NCI-H2029 treated with DMSO at 0.1 percent for 48 hours (cell line): ENCODE measurements at regions not wholly inside any gene's neighbourhood (a gene's known extent, or its start where the extent isn't known, plus 50 kb on each side); places are given as distances from the start of the nearest gene placed in this dataset.
"Not testable (repeated sequence)": the region's sequence is repeated elsewhere in the genome, so short reads cannot be mapped to it uniquely, and the experiment has no call there.

Source experiments
- DNase-seq: peaks from one replicate; lab custom pipeline; 2025; lab: John Stamatoyannopoulos, UW

DNA sequence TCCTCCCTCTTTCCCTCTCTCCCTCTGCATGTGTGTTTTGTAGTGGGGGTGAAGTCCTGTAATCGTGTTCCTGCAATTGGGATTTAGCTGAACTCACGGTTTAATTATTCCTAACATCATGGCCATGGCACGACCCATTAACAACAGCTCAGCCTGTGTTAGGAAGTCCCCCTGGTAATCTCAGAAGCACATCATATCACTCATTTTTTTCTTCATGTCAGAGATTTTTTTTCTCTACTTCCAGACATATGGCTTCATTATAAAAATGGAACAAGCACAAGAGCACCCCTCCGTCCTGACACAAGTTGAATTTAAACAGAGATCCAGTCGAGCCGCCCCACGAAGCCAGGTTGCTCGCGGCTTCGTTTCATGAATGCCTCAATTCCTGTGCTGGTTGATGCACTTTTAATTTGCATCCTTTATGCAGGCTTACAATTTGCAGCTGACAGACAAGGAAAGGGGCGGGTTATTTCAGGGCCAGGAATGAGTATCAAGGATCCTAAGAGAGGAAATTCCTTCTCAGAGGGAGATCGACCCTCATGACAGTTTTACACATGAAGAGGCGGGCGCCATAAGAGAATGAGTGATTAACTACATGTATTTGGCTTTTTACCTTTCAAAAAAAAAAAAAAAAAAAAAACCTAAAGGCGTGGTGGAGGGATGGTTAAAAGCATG, 192.9 kb downstream of the MAF start:
- DNase-seq: no peak

DNA sequence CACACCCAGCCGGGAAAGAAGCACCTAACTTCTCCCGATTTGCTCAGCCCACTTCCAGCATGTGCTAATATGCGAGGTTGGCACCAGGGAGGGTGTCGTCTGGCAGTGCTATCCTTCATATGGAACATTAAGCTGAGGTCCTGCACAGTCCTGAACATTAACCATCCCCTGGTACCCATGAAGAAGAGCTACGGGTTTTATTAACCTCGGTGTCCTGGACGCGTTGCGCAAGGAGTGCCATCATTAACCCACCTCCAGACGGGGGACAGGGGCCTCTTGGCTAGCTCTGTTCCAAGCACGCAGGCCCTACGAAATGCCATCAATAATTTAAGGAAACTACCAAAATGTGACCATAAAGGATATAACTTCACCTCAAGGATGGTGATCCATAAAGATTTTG, 193.5 kb downstream of the MAF start:
- no peak for DNase-seq

DNA sequence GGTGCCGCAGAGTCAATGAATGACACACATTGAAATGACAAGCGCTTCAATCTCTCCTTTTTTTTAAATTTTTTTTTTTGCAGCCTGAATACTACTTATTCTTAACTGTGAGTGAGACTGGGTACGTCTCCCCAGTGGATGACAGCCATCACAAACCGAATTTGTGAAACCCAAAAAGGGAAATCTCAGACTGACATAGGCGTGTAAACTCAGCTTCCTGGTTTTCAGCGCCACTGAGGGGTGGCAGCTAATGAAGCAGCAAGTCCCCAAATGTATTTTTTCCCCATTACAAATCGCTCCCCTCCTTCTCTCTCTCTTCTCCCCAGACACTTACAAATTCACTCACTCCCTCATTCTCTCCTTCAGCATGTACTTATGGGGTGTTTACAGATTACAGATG, 196.0 kb downstream of the MAF start:
- no peak for DNase-seq

DNA sequence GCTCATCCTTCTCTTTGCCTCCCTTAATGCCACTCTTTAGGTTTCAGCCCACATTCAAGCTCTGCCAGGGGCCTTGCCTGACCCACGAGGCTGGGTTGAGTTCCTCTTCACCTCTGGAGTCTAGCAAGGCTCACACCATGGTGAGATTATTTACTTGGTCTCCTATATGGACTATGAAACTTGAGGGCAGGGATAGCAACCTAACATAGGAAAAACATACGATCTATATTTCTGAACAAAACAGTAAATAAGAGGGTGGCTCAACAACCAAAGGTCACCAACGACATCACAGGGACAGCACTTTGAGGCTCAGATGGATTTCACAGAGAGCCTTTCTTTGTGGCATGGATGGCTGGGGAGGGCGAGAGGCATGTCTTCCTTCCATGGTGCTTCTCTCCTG, 197.0 kb downstream of the MAF start:
- no peak for DNase-seq

DNA sequence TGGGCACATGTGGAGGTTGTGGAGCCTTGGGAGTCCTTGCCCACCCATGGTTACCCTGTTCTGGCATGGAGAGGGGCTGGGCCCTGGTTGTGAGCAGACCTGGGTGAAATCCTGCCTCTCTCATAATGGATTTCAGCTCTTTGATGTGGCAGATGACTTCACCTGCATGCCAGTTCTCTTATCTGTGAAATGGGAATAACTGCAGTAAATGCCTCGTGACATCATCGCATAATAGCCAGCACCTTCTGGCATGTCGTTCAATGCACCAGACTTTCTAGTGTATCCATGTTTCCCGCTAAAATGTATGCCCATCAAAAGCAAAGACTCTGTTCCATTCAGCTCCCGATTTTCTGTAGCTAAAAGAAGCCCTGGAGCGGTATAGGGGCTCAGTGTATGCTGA, 197.6 kb downstream of the MAF start:
- DNase-seq: no peak

DNA sequence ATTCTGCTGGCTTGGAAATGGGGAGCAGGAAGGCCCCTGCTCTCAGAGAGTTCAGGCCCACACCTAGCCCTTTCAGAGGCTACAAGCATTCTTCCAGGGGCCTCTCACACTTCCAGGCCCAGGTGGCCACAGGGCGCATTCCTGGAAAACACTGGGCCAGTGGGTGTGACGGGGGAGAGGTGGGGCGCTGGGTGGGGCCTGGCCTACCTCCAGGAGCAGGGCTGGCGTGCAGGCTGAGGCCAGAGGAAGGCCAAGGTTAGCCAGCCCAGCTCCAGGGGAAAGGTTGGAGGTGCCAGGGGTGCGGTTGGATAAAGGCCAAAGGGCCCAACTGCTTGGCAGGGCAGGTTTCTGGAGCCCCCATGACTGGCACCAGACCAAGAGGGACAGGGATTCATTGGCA, 198.2 kb downstream of the MAF start:
- no peak for DNase-seq

DNA sequence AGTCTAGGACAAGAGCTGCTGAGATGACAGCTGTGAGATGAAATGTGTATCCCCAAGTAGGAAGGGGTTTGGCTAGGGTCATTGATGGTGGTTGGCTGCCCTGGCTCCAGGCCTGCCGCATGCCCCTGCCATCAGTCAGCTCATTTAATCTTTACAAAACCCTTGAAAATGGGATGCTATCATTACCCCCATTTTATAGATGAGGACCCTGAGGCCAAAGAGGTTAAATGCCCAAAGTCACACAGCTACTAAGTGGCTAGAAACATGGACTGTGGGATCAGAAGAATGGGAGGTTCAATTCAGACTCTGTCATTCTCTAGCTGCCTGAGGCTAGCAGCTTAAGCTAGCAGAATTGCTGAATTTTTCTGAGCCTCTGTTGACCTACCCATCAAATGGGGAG, 198.8 kb downstream of the MAF start:
- DNase-seq: no peak

DNA sequence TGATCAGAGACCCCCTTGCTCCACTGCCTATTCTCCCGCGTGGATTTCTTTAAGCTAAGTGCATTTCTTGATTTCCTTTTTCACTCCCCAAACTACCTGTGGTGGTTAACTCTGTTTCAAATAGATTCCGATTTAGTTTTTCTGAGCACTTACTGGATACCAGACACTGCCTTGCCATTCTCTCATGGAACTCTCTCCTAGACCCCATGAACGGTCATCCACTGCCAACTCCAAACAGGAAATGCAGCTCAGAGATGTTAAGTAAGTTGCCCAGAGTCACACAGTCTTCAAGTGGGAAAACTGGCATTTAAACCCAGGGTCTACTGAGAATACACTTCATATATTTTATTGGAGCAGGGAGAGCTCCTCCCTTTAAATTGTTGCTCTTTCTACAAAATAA, 199.4 kb downstream of the MAF start:
- no peak for DNase-seq

DNA sequence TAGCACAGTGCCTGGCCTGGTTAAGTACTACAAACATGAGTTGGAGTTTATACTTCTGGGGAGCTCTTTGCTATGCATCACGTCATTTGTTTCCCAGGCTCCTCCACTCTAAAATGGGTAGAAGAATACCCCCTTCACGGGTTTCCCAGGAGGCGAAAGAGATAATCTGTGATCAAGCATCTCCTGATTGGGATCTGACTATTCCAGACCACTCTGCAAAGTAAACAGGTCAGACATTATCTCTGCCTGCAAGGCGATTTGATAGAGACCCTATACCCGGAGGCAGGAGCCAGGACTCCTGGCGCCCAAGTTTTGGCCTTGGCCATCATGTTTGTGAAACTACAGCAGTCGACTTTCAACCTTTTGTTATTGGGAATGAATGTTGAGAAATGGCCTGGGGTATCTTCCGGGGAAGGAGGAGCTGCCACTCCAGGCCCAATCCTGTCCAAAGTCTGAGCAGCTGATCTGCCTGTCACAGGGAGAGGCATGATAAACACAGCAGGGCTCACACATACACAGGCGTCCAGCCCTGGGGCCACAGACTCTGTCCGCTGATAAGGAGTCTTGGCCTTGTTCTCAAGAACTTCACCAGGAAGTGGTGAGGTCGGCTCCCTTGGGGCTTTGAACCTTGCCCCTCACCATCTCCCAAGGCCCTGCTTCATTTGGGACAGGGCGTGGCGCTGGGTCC, 199.9 kb downstream of the MAF start:
- DNase-seq: no peak

DNA sequence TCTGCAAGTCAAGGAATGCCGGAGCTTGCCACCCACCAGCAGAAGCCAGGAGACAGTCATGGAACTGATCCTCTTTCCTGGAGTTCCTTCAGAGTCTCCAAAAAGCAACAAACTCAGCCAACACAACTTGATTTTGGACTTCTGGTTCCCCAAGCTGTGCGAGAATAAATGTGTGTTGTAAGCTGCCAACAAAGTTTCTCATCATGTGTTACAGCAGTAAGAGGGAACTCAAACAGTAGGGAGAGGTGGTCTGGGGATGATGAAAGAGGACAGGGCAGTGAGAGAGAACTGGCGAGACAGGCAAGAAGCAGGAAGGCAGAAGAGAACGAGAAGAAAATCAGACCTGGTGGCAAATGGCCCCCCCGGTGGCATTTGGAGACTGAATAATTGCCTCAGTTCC, 204.9 kb downstream of the MAF start:
- no peak for DNase-seq

DNA sequence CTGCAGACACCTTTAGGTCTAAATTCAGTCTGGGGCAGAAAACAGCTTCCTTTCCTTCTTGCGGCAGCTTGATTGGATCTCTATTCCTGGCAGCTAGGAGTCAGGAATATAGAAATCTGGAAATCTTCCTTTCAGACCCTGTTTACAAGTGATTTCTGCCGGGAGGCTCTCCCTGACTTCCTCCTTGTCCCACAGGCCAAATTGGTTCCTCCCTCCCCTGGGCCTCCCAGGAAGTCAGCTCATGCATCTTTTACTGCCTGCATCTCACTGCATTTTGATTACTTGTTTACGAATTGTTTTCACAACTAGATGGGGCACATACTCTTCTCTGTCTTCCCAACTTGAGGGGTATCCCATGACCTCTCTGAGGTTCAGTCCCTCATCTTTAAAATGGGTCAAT, 206.3 kb downstream of the MAF start:
- DNase-seq: no peak

DNA sequence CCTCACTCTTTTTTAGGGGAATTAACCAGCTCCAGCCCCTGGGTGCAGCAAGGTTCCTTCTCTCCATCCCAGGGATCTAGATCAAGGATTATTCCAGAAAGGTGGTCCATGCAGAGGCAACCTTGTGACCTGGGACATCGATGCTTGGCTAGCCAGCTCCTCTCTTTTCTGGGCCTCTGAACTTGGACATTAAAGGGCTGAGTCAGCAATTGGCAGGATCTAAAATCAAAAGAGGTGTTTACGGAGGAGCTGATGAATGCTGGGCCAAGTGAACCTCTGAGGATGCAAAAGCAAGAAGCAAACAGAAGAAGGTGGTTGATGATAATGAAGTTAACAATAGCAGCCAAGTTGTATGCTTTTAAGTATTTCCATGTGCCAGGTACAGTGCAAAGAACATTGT, 207.0 kb downstream of the MAF start:
- DNase-seq: no peak

DNA sequence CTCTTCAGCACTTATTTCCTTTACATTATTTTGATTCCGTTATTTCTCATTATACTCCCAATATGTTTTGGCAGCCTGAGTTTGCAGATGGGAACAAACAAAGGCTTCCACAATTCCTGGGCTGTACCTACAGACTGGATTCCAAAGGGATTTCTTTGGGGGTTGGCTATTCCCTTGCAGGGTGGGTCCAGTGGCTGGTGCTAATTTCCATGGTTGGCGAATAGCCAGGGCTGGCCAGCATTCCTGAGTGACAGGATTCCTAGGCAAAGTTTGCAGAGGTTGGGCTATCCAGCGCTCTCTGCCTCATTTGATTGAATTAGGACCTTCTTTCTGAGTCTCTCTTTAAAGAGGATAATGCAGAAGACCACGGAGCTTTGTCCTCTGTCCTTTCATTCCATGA, 207.4 kb downstream of the MAF start:
- DNase-seq: no peak

DNA sequence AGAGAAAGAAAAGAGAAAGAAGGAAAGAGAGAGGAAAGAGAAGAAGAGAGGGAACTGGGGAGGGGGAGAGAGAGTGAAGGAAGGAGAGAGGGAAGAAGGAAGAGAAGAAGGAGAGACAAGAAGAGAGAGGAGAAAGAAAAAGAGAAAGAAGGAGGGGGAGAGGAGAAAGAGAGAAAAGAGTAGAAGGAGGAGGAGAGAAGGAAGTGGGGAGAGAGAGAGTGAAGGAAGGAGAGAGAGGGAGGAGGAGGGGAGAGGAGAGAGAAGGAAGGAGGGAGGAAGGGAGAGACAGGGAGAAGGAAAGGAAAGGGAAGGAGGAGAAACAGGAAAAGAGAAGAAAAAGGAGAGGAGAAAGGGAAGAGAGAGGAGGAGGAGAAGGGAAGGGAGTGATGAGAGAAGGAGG, 208.5 kb downstream of the MAF start:
- DNase-seq: no peak

DNA sequence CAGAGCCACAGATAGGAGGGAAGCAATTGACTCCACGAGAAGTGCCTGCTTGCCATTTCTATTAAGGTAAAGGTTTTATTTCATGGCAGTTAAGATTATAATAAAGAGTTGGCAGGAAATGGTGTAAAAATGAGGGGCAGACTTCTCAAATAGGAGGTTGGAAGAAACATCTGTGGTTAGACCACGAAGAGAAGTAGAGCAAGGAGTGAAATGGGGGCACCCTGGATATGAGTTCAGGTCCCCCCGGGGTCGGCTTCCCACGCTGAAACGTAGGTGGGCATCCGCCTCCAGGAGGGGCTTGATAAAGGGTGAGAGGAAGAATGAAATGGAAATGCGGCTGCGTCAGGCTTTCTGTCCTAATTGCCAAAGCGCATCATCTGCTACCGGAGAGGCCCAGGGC, 209.1 kb downstream of the MAF start:
- DNase-seq: no peak

DNA sequence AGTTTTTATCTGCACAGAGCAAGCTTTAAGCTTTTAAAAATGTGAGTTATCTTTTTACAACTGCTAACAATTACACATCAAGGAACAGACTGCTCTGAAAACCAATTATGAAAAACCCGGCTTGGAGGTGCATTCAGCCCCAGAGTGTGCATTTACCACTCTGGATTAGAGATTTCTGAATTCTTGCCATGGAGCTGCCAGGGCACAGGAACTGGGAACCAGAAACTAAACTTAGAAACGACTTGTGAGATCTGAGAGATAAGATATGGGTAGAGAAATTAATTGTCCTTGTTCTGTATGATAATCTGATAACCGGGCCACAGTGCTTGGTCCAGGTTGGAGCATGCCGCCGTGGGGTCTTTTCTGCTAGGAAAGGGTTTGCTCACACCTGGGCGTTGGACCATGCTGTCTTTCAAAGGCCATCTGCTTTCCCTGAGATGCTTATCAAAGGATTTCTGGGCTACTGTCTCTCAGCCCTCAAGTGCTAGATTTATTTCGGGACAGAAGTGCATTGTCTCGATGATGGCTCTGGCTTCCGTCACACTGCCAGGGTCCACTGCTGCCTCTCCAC, 210.0 kb downstream of the MAF start:
- DNase-seq: no peak

DNA sequence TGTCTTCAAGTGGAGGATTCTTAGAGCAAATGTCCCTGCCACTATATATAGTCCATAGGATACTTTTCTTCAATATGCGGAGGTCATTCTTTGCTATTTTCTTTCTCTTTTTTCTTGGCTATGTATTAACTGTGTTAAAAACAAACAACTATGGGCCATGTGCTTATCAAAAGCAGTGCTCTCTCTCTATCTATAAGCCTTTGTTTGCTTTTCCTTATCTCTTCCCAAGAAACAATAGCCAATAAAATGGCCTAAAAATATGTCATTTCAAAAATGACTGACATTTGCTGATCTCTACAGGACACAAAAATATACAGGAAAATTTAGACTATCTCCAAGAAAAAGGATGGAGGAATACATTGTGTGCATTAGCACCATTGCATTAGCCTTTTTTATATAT, 212.1 kb downstream of the MAF start:
- no peak for DNase-seq

DNA sequence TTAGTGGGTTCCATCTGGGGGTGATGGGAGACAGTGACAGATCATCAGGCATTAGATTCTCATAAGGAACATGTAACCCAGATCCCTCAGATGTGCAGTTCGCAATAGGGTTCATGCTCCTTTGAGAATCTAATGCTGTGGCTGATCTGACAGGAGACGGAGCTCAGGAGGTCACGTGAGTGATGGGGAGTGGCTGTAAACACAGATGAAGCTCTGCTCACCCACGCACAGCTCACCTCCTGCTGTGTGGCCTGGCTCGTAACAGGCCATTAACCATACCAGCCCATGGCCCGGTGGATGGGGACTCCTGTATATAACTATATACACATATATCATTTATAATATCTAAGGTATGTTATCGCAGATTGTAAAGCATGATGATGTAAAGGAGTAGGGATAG, 214.2 kb downstream of the MAF start:
- DNase-seq: no peak

DNA sequence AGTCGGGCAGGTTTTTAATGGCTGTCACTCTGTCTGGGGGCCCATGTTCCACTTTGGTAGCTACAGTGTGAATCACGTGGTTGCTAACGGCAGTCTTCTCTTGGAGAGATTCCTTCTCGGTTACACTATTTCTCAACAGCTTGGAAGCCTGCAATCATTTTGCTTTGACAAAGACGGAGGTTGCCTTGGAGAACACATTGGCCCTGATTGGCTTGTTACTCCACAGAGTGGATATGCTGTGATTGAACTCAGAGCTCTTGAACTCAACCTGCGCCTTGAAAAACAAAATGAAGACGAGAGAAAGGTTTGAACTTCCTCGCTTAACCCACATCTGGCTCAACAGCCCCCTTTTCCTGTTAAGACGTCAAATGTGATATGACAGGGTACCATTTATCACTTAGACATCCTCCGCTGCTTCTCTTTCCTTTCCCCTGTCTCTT, 218.9 kb downstream of the MAF start:
- DNase-seq: no peak

DNA sequence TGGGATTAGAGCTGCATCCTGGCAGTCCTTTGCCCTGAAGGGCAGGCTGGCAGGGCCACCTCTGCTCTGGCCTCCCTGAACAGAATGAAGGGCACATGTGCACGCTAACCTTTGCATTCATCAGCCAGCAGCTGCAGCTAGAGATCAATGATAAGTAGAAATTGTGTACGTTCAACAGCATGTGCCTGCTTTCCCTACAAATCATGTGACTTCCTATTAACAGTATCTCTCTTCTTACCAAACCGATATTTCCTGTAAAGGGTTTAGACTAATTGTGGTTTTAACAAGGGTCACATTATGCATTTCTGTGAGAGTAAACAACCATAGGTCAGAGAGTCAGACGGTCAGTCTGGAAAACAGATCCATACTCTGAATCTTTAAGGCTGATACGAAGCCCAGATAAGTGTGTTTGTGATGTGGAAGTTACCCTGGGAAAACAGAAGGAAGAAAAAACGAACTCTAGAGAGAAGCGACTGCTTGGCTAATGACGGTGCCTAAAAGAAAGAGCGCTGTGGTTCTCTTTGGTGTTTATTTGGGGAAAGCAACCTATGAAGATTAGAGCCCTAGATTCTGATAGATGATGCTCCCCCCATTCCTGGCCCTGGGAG, 219.4 kb downstream of the MAF start:
- no peak for DNase-seq

DNA sequence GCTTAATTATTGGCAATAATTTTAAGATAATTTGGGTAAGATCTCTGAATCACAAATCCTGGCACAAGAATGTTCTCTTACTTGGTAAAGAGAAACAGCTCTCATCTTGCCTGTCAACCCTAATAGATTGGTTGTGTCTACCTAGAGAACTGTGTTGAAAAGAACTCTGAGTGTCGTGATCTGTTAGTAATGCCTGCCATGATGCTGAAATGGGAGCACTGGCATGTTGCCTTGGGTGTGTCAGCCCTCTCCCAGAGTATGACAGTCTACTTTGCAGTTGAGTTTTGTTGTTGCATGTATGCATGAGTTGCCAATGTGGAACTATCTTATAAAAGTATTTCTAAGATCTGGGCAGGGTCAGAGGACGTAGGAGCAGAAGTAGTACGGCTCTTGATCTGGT, 221.4 kb downstream of the MAF start:
- DNase-seq: no peak

DNA sequence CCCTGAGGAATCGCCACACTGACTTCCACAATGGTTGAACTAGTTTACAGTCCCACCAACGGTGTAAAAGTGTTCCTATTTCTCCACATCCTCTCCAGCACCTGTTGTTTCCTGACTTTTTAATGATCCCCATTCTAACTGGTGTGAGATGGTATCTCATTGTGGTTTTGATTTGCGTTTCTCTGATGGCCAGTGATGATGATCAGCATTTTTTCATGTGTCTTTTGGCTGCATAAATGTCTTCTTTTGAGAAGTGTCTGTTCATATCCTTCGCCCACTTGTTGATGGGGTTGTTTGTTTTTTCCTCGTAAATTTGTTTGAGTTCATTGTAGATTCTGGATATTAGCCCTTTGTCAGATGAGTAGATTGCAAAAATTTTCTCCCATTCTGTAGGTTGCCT, 223.5 kb downstream of the MAF start:
- not testable (repeated sequence) for DNase-seq

DNA sequence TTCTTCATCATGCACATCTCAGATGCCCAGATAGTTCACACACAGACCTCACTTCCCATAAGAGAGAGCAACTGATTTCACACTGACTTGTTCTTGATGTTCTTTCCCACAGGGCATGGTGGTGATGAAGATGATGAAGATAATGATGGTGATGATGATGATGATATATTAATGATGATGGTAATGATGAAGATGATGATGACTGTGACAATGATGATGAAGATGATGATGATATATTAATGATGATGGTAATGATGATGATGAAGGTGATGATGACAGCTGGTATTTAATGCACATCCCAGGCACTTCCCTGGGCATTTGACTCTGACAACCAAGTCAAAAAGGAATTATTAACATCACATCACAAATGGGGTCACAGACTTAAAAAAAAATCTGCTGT, 225.2 kb downstream of the MAF start:
- DNase-seq: no peak
